Spleen (tissue), 7 donors: ENCODE measurements at regions not wholly inside any gene's neighbourhood (a gene's known extent, or its start where the extent isn't known, plus 50 kb on each side); places are given as distances from the start of the nearest gene placed in this dataset.

ENCODE experiments used
- POLR2AphosphoS5 ChIP-seq, 3 donors: sonication (generic); formaldehyde crosslinking; IDR thresholded peaks; one replicate each; pipeline ENCODE4 v1.5.1; 2017; ENCODE audit warnings: antibody characterized with exemption in 3 of 3
- TF ChIP-seq, protein P1 (sequence below), 11 experiments: fragments of 200-600 bp in 7 of 11; fragments of 450-650 bp in 4 of 11; sonication (generic) in 4 of 11; IDR thresholded peaks in 8 of 11; conservative IDR thresholded peaks in 3 of 11; 1 replicate in 7 of 11; 2 replicates in 4 of 11; pipeline versions ENCODE4 v1.4.0 to v1.8.0; 2016 to 2021; ENCODE audit warnings: antibody characterized with exemption in 11 of 11, inconsistent platforms in 4 of 11, mild to moderate bottlenecking in 1 of 11
- donor health status: DM: no; HTN: no; CAD: no; lungs with moderate emphysema.
- donor health status: DM: no; HTN: no; CAD: no.
- donor health status: DM: no; HTN: no; CAD: no.

DNA sequence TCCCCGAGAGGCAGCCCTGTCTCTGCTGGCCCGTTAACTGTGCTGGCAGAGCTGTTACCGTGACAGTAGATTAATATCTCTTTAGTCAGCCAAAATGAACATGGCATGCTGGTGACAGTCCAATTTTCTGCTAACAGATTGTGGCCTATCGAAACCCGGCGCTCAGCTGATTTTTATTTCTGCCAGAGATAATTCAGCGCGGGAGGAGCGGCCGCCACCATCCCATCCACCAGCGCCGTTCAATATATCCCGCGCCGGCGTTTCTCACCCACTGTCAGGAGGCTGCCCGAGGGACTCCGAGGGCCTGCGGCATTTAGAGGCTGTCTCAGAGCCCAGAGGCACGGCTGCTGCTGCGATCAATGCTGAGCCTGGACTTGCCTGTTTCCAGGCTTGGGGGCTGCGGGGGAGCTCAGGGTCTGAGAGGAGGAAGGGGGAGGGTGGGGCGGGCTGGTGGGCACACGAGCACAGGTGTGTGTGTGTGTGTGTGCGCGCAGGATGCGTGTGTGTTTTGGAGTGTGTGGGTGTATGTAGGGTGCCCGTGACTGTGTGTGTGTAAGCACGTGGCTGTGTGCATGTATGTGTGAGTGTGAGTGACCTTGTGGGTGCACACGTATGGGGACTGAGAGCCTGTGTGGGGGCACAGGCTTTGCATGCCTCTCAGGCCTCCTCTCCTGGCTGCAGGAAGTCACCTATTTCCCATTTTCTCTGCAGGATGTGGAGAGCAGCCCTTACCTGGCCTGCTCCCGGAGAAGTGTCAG is 109.7 kb upstream of the ACTRT2 start:
- no peak for TF ChIP-seq POLR2AphosphoS5 (IDR thresholded peaks at IDR 0.05)
- TF ChIP-seq, protein P1, sequence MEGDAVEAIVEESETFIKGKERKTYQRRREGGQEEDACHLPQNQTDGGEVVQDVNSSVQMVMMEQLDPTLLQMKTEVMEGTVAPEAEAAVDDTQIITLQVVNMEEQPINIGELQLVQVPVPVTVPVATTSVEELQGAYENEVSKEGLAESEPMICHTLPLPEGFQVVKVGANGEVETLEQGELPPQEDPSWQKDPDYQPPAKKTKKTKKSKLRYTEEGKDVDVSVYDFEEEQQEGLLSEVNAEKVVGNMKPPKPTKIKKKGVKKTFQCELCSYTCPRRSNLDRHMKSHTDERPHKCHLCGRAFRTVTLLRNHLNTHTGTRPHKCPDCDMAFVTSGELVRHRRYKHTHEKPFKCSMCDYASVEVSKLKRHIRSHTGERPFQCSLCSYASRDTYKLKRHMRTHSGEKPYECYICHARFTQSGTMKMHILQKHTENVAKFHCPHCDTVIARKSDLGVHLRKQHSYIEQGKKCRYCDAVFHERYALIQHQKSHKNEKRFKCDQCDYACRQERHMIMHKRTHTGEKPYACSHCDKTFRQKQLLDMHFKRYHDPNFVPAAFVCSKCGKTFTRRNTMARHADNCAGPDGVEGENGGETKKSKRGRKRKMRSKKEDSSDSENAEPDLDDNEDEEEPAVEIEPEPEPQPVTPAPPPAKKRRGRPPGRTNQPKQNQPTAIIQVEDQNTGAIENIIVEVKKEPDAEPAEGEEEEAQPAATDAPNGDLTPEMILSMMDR (IDR thresholded peaks at IDR 0.05 in 8 of 11, conservative IDR thresholded peaks at IDR 0.05 in 3 of 11), result no peak
